HFF-Myc (cell line): ENCODE measurements at regions not wholly inside any gene's neighbourhood (a gene's known extent, or its start where the extent isn't known, plus 50 kb on each side); places are given as distances from the start of the nearest gene placed in this dataset.

Experiments
- DNase-seq: peaks from one replicate; pipeline ENCODE4 v3.0.0-alpha.2; 2011; ENCODE audit warnings: low read depth; ENCODE audit errors: extremely low read depth
- H3K4me3 ChIP-seq: replicated peaks from 2 replicates; pipeline ENCODE4 v1.5.1; 2011; ENCODE audit warnings: low read depth, mild to moderate bottlenecking, control low read depth, low read length
- TF ChIP-seq, protein P1 (sequence below): IDR thresholded peaks from 2 replicates; pipeline ENCODE4 v1.5.1; 2012; ENCODE audit warnings: mild to moderate bottlenecking, low read depth, low read length, control low read depth; ENCODE audit errors: missing control alignments

DNA sequence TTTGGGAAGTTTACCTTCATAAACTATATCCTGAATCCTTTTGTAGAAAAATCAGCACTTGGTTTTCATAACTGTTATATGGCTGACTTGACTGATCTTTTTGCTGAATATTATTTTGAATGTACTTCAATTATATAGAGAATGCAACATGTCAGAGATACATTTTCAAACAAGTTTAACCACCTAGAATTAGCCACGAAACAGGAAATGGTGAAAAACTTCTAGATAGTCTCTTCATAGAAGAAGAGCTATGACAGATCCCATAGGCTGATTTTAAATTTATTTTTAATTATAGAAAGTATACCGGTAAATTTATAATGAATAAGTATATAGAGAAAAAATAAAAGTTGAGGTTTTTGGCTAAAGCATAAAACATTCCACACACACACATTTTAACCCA lies 436.8 kb upstream of the DPPA4 start:
- TF ChIP-seq, protein P1, sequence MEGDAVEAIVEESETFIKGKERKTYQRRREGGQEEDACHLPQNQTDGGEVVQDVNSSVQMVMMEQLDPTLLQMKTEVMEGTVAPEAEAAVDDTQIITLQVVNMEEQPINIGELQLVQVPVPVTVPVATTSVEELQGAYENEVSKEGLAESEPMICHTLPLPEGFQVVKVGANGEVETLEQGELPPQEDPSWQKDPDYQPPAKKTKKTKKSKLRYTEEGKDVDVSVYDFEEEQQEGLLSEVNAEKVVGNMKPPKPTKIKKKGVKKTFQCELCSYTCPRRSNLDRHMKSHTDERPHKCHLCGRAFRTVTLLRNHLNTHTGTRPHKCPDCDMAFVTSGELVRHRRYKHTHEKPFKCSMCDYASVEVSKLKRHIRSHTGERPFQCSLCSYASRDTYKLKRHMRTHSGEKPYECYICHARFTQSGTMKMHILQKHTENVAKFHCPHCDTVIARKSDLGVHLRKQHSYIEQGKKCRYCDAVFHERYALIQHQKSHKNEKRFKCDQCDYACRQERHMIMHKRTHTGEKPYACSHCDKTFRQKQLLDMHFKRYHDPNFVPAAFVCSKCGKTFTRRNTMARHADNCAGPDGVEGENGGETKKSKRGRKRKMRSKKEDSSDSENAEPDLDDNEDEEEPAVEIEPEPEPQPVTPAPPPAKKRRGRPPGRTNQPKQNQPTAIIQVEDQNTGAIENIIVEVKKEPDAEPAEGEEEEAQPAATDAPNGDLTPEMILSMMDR = no peak
- no peak for DNase-seq

DNA sequence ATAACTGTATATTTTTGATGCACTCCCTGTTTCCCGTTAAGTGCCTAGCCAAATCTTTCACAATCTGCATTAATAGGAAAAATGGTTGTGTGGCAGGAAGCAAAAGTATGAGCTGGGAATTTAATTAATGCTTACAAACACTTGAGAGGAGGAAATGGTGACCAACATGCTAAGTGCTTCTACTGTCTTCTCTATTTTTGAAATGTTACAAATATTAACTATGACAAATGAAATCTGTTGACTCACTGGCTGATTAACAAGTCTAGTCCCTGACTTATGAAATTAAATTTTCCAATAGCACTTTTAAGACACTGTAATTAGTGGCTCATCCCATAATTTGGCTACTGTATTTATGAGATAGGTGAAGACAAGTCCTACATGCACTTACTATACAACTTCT lies 446.9 kb upstream of the DPPA4 start:
- no peak overlapping the region for H3K4me3 ChIP-seq
- TF ChIP-seq, protein P1 = no peak
- no peak for DNase-seq

More for the DNA sequence above, 436.8 kb upstream of the DPPA4 start:
- H3K4me3 ChIP-seq = no peak overlapping the region

DNA sequence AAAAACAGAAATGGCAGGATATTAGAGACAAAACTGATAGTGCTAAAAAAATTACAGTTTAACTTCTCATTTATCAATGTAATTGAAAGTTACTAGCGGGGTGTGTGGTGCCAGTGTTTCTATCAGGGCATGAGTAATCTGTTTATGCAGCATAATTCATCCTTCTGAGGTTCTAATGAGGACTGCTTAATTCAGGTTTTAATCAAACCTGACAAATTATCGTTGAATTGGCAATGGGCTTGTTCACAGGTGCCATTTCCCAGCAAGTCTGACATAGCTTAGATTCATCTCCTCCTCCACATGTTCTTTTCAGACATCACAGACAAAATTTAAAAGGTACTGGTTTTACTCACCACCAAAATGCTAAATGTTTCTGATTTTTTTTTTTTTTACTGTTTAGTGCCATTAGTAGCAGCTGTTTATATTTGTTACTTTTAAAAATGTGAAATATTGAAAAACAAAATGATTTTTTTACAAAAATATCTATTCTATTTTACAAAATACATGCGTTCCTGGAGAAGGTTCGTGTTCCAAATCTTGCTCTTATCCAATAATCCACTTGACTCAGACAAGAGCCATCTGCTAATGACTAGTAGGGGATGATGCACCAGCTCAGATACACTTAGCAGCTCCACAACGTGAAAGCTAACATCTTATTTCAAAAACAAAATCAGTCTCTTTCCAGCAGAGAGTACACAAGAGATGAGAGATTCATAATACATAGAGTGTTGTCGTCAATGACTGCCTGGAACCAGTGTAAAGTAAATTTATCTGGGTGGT lies 447.7 kb upstream of the DPPA4 start:
- no peak for DNase-seq
- TF ChIP-seq, protein P1 = no peak
- no peak overlapping the region for H3K4me3 ChIP-seq

DNA sequence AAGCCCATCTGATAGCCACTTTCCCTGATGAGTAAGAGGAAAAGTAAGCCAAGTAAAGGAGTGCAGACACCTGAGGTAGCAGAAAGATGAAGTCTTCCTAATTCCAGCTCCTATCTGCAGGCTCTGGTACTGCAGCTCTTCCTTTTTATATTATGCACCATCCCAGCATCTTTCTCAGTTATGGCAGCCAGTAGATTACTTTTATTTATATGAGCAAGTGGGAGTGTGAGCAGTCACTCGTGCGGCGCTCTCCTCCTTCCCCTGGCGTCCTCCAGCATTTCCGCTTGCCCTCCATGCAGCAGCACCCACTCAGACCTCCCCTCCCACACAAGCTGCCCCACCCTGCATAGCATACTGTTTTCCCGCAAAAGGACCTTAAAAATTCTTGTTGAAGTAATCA lies 465.9 kb upstream of the DPPA4 start:
- no peak for DNase-seq
- H3K4me3 ChIP-seq = no peak overlapping the region

DNA sequence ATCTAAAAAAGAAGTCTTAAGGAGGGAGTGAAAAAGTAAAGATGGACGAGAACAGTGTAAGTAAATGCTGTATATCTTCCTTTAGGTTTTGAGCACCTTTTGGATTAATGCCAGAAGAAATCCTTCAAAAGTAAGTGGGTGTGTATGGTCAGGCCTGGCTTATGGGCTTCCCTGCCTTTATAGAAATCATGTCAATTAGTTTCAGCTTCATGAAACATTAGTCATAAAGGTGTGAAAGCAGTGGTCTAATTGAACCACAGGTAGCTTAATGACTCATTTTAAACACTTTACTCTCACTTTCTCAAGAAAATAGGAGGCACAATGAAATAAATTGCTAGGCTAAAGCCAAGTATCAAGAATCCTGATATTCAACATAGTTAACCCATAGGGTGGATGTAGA lies 467.4 kb upstream of the DPPA4 start:
- TF ChIP-seq, protein P1 = no peak
- H3K4me3 ChIP-seq = no peak overlapping the region
- no peak for DNase-seq

More for the DNA sequence above, 465.9 kb upstream of the DPPA4 start:
- TF ChIP-seq, protein P1 = peak; percentile 40

DNA sequence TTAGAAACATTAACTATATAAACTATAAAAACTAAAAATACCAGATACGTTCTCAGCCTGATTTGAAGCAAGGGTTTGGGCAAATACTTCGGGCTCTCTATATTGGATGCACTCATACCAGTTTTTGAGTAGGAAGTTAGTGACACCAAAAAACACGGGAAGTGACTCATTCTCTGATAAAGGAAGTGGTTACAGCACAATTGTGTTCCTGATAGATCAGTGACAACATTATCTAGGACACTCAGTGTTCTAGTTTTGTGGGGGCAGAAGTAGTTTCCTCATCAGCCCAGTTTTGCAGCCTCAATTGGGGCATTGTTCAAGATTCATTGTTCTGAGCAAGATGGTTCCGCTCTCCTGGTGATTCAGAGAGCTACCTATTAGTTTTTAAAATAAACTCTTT lies 469.6 kb upstream of the DPPA4 start:
- TF ChIP-seq, protein P1 = no peak
- H3K4me3 ChIP-seq = no peak overlapping the region
- peak; percentile 37 for DNase-seq
